SK-N-SH (cell line): ENCODE measurements at regions not wholly inside any gene's neighbourhood (a gene's known extent, or its start where the extent isn't known, plus 50 kb on each side); places are given as distances from the start of the nearest gene placed in this dataset.

Experiments used
- EP300 ChIP-seq, 2 experiments: IDR thresholded peaks; 2 replicates each; pipeline versions ENCODE4 v1.4.0 to v1.6.1; 2012; ENCODE audit warnings: borderline replicate concordance in 1 of 2, low read depth in 1 of 2, low read length in 1 of 2
- FOSL2 ChIP-seq: IDR thresholded peaks from 2 replicates; pipeline ENCODE4 v1.4.0; 2012; ENCODE audit warnings: low read depth, mild to moderate bottlenecking, moderate library complexity, borderline replicate concordance
- GATA2 ChIP-seq: sonication (generic); formaldehyde crosslinking; IDR thresholded peaks from 2 replicates; pipeline ENCODE4 v1.5.0; 2020; ENCODE audit warnings: mild to moderate bottlenecking, missing genetic modification reagents
- POLR2AphosphoS5 ChIP-seq: IDR thresholded peaks from 2 replicates; pipeline ENCODE4 v1.6.1; 2012; ENCODE audit warnings: low read depth, low read length
- TF ChIP-seq, protein P1 (sequence below): fragments of 200-600 bp; sonication (generic); IDR thresholded peaks from 2 replicates; pipeline ENCODE4 v1.6.1; 2017; ENCODE audit warnings: antibody characterized with exemption, mild to moderate bottlenecking, moderate library complexity
- TF ChIP-seq, protein P2 (sequence below): IDR thresholded peaks from 2 replicates; pipeline ENCODE4 v1.4.0; 2012; ENCODE audit warnings: low read depth
- TF ChIP-seq, protein P3 (sequence below): IDR thresholded peaks from 2 replicates; pipeline ENCODE4 v1.6.1; 2012; ENCODE audit warnings: mild to moderate bottlenecking, low read depth, low read length, moderate library complexity
- TF ChIP-seq, protein P4 (sequence below): IDR thresholded peaks from 2 replicates; pipeline ENCODE4; 2012
- TF ChIP-seq, protein P5 (sequence below): IDR thresholded peaks from 2 replicates; pipeline ENCODE4 v1.4.0; 2012; ENCODE audit warnings: low read depth, borderline replicate concordance

DNA sequence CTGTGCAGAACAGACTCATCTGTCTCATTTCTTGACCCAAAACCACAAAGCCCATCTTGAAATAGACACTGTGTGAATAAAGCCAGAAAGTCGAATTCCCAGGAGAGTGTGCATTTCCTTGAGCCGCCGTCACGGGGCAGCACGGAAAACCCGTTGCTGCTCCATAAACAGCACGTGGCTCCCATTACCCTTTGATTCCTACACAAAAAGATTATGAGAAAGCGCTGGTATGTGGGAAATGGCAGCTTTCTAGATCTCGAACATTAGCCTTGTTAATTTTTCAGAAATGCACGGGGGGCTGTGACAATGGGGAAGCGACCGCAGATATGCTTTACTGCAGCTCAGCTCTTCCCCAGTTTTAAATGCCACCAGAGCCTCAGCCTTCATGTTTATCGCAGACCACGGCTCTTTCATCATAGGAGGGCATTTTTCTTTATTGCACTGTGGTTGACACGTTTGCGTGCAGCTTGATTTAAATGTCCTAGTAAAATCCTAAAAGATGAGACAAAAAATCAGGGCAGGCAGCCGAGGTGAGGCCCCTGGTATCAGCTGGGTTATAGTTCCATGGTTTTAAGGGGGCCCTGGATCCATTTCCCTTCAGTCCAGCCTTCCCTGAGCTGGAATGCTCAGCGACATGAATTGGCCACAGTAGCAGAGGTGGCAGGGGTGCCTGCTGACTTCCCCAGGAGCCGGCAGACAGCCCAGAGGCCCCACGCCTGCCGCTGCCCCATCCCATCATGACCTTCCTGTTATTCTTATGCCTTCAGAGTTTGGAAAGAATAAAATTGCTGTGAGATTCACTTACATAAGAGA, 249.3 kb downstream of the NDUFA10 start:
- TF ChIP-seq, protein P1, sequence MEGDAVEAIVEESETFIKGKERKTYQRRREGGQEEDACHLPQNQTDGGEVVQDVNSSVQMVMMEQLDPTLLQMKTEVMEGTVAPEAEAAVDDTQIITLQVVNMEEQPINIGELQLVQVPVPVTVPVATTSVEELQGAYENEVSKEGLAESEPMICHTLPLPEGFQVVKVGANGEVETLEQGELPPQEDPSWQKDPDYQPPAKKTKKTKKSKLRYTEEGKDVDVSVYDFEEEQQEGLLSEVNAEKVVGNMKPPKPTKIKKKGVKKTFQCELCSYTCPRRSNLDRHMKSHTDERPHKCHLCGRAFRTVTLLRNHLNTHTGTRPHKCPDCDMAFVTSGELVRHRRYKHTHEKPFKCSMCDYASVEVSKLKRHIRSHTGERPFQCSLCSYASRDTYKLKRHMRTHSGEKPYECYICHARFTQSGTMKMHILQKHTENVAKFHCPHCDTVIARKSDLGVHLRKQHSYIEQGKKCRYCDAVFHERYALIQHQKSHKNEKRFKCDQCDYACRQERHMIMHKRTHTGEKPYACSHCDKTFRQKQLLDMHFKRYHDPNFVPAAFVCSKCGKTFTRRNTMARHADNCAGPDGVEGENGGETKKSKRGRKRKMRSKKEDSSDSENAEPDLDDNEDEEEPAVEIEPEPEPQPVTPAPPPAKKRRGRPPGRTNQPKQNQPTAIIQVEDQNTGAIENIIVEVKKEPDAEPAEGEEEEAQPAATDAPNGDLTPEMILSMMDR: no peak
- no peak for TF ChIP-seq POLR2AphosphoS5
- no peak for TF ChIP-seq FOSL2
- no peak for TF ChIP-seq EP300 (IDR thresholded peaks at IDR 0.05; ENCODE audit: borderline replicate concordance in 1 of 2, low read depth in 1 of 2, low read length in 1 of 2)
- TF ChIP-seq, protein P2, sequence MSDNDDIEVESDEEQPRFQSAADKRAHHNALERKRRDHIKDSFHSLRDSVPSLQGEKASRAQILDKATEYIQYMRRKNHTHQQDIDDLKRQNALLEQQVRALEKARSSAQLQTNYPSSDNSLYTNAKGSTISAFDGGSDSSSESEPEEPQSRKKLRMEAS: no peak
- TF ChIP-seq GATA2 (CRISPR knock-in tag): no peak
- TF ChIP-seq, protein P3, sequence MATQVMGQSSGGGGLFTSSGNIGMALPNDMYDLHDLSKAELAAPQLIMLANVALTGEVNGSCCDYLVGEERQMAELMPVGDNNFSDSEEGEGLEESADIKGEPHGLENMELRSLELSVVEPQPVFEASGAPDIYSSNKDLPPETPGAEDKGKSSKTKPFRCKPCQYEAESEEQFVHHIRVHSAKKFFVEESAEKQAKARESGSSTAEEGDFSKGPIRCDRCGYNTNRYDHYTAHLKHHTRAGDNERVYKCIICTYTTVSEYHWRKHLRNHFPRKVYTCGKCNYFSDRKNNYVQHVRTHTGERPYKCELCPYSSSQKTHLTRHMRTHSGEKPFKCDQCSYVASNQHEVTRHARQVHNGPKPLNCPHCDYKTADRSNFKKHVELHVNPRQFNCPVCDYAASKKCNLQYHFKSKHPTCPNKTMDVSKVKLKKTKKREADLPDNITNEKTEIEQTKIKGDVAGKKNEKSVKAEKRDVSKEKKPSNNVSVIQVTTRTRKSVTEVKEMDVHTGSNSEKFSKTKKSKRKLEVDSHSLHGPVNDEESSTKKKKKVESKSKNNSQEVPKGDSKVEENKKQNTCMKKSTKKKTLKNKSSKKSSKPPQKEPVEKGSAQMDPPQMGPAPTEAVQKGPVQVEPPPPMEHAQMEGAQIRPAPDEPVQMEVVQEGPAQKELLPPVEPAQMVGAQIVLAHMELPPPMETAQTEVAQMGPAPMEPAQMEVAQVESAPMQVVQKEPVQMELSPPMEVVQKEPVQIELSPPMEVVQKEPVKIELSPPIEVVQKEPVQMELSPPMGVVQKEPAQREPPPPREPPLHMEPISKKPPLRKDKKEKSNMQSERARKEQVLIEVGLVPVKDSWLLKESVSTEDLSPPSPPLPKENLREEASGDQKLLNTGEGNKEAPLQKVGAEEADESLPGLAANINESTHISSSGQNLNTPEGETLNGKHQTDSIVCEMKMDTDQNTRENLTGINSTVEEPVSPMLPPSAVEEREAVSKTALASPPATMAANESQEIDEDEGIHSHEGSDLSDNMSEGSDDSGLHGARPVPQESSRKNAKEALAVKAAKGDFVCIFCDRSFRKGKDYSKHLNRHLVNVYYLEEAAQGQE: no peak
- TF ChIP-seq, protein P4, sequence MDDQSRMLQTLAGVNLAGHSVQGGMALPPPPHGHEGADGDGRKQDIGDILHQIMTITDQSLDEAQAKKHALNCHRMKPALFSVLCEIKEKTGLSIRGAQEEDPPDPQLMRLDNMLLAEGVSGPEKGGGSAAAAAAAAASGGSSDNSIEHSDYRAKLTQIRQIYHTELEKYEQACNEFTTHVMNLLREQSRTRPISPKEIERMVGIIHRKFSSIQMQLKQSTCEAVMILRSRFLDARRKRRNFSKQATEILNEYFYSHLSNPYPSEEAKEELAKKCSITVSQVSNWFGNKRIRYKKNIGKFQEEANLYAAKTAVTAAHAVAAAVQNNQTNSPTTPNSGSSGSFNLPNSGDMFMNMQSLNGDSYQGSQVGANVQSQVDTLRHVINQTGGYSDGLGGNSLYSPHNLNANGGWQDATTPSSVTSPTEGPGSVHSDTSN: no peak
- TF ChIP-seq, protein P5, sequence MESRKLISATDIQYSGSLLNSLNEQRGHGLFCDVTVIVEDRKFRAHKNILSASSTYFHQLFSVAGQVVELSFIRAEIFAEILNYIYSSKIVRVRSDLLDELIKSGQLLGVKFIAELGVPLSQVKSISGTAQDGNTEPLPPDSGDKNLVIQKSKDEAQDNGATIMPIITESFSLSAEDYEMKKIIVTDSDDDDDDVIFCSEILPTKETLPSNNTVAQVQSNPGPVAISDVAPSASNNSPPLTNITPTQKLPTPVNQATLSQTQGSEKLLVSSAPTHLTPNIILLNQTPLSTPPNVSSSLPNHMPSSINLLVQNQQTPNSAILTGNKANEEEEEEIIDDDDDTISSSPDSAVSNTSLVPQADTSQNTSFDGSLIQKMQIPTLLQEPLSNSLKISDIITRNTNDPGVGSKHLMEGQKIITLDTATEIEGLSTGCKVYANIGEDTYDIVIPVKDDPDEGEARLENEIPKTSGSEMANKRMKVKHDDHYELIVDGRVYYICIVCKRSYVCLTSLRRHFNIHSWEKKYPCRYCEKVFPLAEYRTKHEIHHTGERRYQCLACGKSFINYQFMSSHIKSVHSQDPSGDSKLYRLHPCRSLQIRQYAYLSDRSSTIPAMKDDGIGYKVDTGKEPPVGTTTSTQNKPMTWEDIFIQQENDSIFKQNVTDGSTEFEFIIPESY: no peak
